Mammary epithelial cell (primary cell): ENCODE measurements at regions not wholly inside any gene's neighbourhood (a gene's known extent, or its start where the extent isn't known, plus 50 kb on each side); places are given as distances from the start of the nearest gene placed in this dataset.

Source experiments
- CTCF ChIP-seq, 2 donors: IDR thresholded peaks in 1 of 2; conservative IDR thresholded peaks in 1 of 2; 2 replicates each; pipeline ENCODE4 v1.5.1; 2011 to 2012; ENCODE audit warnings: inconsistent platforms in 2 of 2, low read length in 2 of 2, mild to moderate bottlenecking in 2 of 2, control low read depth in 1 of 2, low read depth in 1 of 2; ENCODE audit not compliant: insufficient read depth in 1 of 2; ENCODE audit errors: extremely low read depth in 1 of 2
- EZH2 ChIP-seq: IDR thresholded peaks from 2 replicates; pipeline ENCODE4 v1.6.1; 2012; ENCODE audit warnings: low read length, inconsistent platforms, borderline replicate concordance

- TF ChIP-seq CTCF (conservative IDR thresholded peaks at IDR 0.05 in 1 of 2, IDR thresholded peaks at IDR 0.05 in 1 of 2; ENCODE audit: extremely low read depth in 1 of 2, insufficient read depth in 1 of 2, low read depth in 1 of 2, low read length in 2 of 2) (no peak), EZH2 (no peak)
Measured at GRCh38 chr11:96744697-96745096, 354.9 kb downstream of the JRKL start.
